ENCODE measurements at regions not wholly inside any gene's neighbourhood (a gene's known extent, or its start where the extent isn't known, plus 50 kb on each side); places are given as distances from the start of the nearest gene placed in this dataset.

DNA sequence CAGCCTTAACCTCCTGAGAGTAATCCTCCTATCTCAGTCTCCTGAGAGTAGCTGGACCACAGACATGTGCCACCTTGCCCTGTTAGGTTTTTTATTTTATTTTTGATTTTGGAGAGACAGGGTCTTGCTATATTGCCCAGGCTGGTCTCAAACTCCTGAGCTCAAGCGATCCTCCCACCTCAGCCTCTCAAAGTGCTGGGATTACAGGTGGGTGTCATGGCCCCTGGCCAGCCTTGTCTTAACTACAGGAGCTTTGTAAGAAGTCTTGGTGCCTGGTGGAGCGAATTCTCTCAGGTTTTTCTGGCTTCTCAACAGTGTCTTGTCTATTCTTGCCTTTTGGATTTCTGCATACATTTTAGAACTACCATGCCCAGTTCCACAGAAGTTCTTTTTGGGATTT, 546.4 kb downstream of the TBC1D22A start:
- H3K4me3 Mint-ChIP-seq, result no peak overlapping the region
- ATAC-seq (no peak), DNase-seq (no peak)
- H3K27ac ChIP-seq (ENCODE audit: low read length), result no peak overlapping the region
- TF ChIP-seq, protein P1, sequence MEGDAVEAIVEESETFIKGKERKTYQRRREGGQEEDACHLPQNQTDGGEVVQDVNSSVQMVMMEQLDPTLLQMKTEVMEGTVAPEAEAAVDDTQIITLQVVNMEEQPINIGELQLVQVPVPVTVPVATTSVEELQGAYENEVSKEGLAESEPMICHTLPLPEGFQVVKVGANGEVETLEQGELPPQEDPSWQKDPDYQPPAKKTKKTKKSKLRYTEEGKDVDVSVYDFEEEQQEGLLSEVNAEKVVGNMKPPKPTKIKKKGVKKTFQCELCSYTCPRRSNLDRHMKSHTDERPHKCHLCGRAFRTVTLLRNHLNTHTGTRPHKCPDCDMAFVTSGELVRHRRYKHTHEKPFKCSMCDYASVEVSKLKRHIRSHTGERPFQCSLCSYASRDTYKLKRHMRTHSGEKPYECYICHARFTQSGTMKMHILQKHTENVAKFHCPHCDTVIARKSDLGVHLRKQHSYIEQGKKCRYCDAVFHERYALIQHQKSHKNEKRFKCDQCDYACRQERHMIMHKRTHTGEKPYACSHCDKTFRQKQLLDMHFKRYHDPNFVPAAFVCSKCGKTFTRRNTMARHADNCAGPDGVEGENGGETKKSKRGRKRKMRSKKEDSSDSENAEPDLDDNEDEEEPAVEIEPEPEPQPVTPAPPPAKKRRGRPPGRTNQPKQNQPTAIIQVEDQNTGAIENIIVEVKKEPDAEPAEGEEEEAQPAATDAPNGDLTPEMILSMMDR (IDR thresholded peaks at IDR 0.05), result no peak
- 82% methylated on average over 2 of the region's 2 CpGs for WGBS (ENCODE audit: insufficient coverage)
- H3K4me3 ChIP-seq (ENCODE audit: low read length), result no peak overlapping the region
- H3K27ac Mint-ChIP-seq, result no peak overlapping the region
- no peaks in the 10 kb centered on the region for H3K36me3 ChIP-seq (ENCODE audit: control insufficient read depth, insufficient read depth, low read length)
- peaks cover 0 to 2% of the 10 kb centered on the region in 2 donors for H3K9me3 Mint-ChIP-seq
- H3K9me3 ChIP-seq (ENCODE audit: control insufficient read depth, insufficient read depth, low read length), result no peaks in the 10 kb centered on the region
- H3K36me3 Mint-ChIP-seq, result no peaks in the 10 kb centered on the region
- intact Hi-C loops (cut with micrococcal nuclease), result no loop called here
- no peaks in the 10 kb centered on the region for H3K4me1 Mint-ChIP-seq
- H3K27me3 Mint-ChIP-seq (ENCODE audit: low read depth in 2 of 2), result peaks cover 5 to 11% of the 10 kb centered on the region in 2 donors
- peaks cover 2% of the 10 kb centered on the region for H3K27me3 ChIP-seq (ENCODE audit: control insufficient read depth, insufficient read depth, low read length)
- no peaks in the 10 kb centered on the region for H3K4me1 ChIP-seq (ENCODE audit: control insufficient read depth, insufficient read depth, low read length)

DNA sequence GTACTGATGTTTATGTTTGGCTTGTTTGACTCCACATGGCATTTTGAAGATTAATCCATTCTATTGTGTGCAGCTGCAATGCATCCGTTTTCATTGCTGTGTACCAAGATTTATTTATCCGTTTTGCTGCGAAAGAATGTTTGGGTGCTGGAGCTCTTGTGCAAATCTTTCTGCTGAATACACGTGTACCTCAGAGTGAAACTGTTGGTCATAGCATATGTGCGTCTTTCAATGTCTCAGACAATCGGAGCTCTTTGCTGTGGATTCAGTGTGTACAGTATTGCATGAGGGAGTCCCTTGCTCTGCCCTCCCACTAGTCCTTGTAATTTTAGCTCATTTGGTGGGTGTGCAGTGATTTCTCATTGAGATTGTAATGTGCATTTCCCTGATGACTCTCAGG, 545.4 kb downstream of the TBC1D22A start:
- intact Hi-C loops (cut with micrococcal nuclease), result no loop called here
- 94% methylated on average over 6 of the region's 6 CpGs for WGBS (ENCODE audit: insufficient coverage)

DNA sequence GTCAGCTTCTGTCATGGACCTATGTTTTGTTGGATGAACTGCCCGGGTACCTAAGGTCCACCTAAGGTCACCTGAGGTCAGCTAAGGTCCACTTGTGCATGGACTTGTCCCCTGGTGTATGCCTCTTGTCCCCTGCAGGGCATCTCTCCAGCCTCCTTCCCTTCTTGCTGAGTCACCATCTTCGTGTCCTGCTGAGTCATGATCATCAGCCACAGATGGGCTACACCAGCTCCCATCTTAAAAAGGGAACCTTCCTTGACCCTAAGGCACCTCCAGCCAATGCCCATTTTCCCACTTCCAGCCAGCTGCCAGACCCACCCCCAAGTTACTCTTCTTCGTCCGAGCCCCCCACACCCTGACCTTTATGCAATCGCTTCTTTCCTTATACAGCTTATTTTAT, 544.9 kb downstream of the TBC1D22A start:
- Mint-ChIP-seq H3K27me3 (ENCODE audit: low read depth in 2 of 2) (peaks cover 2 to 9% of the 10 kb centered on the region in 2 donors), H3K9me3 (peaks cover 0 to 2% of the 10 kb centered on the region in 2 donors), H3K36me3 (no peaks in the 10 kb centered on the region), H3K27ac (no peak overlapping the region), H3K4me3 (no peak overlapping the region), H3K4me1 (no peaks in the 10 kb centered on the region)
- Histone ChIP-seq H3K27me3 (ENCODE audit: control insufficient read depth, insufficient read depth, low read length) (peaks cover 2% of the 10 kb centered on the region), H3K4me1 (ENCODE audit: control insufficient read depth, insufficient read depth, low read length) (no peaks in the 10 kb centered on the region), H3K4me3 (ENCODE audit: low read length) (no peak overlapping the region), H3K27ac (ENCODE audit: low read length) (no peak overlapping the region), H3K36me3 (ENCODE audit: control insufficient read depth, insufficient read depth, low read length) (no peaks in the 10 kb centered on the region), H3K9me3 (ENCODE audit: control insufficient read depth, insufficient read depth, low read length) (no peaks in the 10 kb centered on the region)
- 69% methylated on average over 5 of the region's 5 CpGs for WGBS (ENCODE audit: insufficient coverage)
- TF ChIP-seq, protein P1 (IDR thresholded peaks at IDR 0.05), result no peak
- no peak for DNase-seq
- no peak for ATAC-seq
- intact Hi-C loops (cut with micrococcal nuclease), result no loop called here

More for the DNA sequence above, 545.4 kb downstream of the TBC1D22A start:
- no peak overlapping the region for H3K4me3 ChIP-seq (ENCODE audit: low read length)
- no peak overlapping the region for H3K27ac ChIP-seq (ENCODE audit: low read length)
- H3K4me1 ChIP-seq (ENCODE audit: control insufficient read depth, insufficient read depth, low read length), result no peaks in the 10 kb centered on the region
- TF ChIP-seq, protein P1 (IDR thresholded peaks at IDR 0.05), result no peak
- H3K9me3 Mint-ChIP-seq, result peaks cover 0 to 2% of the 10 kb centered on the region in 2 donors
- H3K4me1 Mint-ChIP-seq, result no peaks in the 10 kb centered on the region
- no peaks in the 10 kb centered on the region for H3K36me3 Mint-ChIP-seq
- H3K27me3 Mint-ChIP-seq (ENCODE audit: low read depth in 2 of 2), result peaks cover 2 to 11% of the 10 kb centered on the region in 2 donors
- no peaks in the 10 kb centered on the region for H3K9me3 ChIP-seq (ENCODE audit: control insufficient read depth, insufficient read depth, low read length)
- DNase-seq (no peak), ATAC-seq (no peak)
- no peak overlapping the region for H3K4me3 Mint-ChIP-seq
- H3K27me3 ChIP-seq (ENCODE audit: control insufficient read depth, insufficient read depth, low read length), result peaks cover 2% of the 10 kb centered on the region
- no peaks in the 10 kb centered on the region for H3K36me3 ChIP-seq (ENCODE audit: control insufficient read depth, insufficient read depth, low read length)
- H3K27ac Mint-ChIP-seq, result no peak overlapping the region

DNA sequence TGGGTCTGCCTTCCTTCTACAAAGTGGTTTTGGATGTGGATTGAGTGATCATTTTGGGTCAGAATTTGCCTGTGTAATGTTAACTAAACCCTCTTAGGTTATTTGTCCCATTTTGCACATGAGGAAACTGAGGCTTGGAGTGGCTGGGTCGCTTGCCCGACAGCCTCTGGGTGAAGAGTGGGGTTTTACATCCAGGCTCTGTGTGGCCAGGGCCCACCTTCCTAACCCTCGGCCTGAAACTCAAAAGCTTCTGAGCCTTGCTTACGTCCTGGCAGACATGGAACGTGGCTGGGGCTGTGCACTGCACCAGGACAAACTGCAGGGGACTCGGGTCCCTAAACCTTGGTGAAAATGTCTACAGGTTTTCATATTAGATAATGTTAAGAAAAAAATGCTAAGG, 542.4 kb downstream of the TBC1D22A start:
- Histone ChIP-seq H3K4me3 (ENCODE audit: low read length) (no peak overlapping the region), H3K9me3 (ENCODE audit: control insufficient read depth, insufficient read depth, low read length) (no peaks in the 10 kb centered on the region), H3K4me1 (ENCODE audit: control insufficient read depth, insufficient read depth, low read length) (no peaks in the 10 kb centered on the region), H3K36me3 (ENCODE audit: control insufficient read depth, insufficient read depth, low read length) (no peaks in the 10 kb centered on the region), H3K27ac (ENCODE audit: low read length) (no peak overlapping the region), H3K27me3 (ENCODE audit: control insufficient read depth, insufficient read depth, low read length) (no peaks in the 10 kb centered on the region)
- Mint-ChIP-seq H3K27ac (no peak overlapping the region), H3K36me3 (no peaks in the 10 kb centered on the region), H3K9me3 (peaks cover 0 to 2% of the 10 kb centered on the region in 2 donors), H3K4me3 (no peak overlapping the region), H3K4me1 (no peaks in the 10 kb centered on the region), H3K27me3 (ENCODE audit: low read depth in 2 of 2) (peaks cover 0 to 4% of the 10 kb centered on the region in 2 donors)
- DNase-seq, result no peak
- no peak for ATAC-seq
- intact Hi-C loops (cut with micrococcal nuclease), result no loop called here
- 77% methylated on average over 6 of the region's 6 CpGs for WGBS (ENCODE audit: insufficient coverage)
- TF ChIP-seq, protein P1 (IDR thresholded peaks at IDR 0.05), result no peak
